HEK293 (cell line): ENCODE measurements at regions not wholly inside any gene's neighbourhood (a gene's known extent, or its start where the extent isn't known, plus 50 kb on each side); places are given as distances from the start of the nearest gene placed in this dataset.

ENCODE experiments used
- CTCF ChIA-PET: fragments of 350-600 bp; formaldehyde crosslinking; extraction: SDS; loops from one replicate; lab custom pipeline; 2021; ENCODE audit warnings: antibody characterized with exemption; lab: Yijun Ruan, JAX
- POLR2A ChIA-PET: fragments of 300-600 bp; formaldehyde crosslinking; extraction: SDS; loops from one replicate; lab custom pipeline; 2020; ENCODE audit warnings: antibody characterized with exemption, inconsistent platforms; lab: Yijun Ruan, JAX
- H3K27ac ChIP-seq: fragments of 200-500 bp; sonication (Bioruptor generic); 2 replicates; pipeline ENCODE4 v1.5.1; 2014; ENCODE audit warnings: low read depth, low read length, control low read depth, inconsistent platforms; ENCODE audit errors: extremely low read depth
- H3K36me3 ChIP-seq, 2 experiments: fragments of 200-500 bp in 1 of 2; sonication (Bioruptor generic) in 1 of 2; 1 replicate in 1 of 2; 2 replicates in 1 of 2; pipeline ENCODE4 v1.5.1; 2014 to 2017; ENCODE audit warnings: inconsistent platforms in 2 of 2, low read length in 2 of 2; ENCODE audit not compliant: control insufficient read depth in 2 of 2, insufficient read depth in 1 of 2
- H3K4me1 ChIP-seq: fragments of 200-500 bp; sonication (Bioruptor generic); 2 replicates; pipeline ENCODE4 v1.5.1; 2014; ENCODE audit warnings: mild to moderate bottlenecking, low read length, inconsistent platforms; ENCODE audit not compliant: control insufficient read depth, insufficient read depth
- H3K4me3 ChIP-seq: 2 replicates; pipeline ENCODE4 v1.5.1; 2011; ENCODE audit warnings: low read depth, mild to moderate bottlenecking, control low read depth, low read length, moderate library complexity
- H3K9me3 ChIP-seq: fragments of 200-500 bp; sonication (Bioruptor generic); 2 replicates; pipeline ENCODE4 v1.5.1; 2014; ENCODE audit warnings: low read depth, low read length, inconsistent platforms; ENCODE audit not compliant: control insufficient read depth, insufficient read depth
- OVOL3 ChIP-seq: fragments of 450-650 bp; formaldehyde crosslinking; IDR thresholded peaks from 2 replicates; pipeline ENCODE4 v1.5.1; 2016; ENCODE audit warnings: missing biosample characterization, missing genetic modification characterization
- RBAK ChIP-seq: fragments of 450-650 bp; formaldehyde crosslinking; IDR thresholded peaks from 2 replicates; pipeline ENCODE4 v1.5.1; 2016; ENCODE audit warnings: missing biosample characterization, missing genetic modification characterization
- TRIM28 ChIP-seq: IDR thresholded peaks from 2 replicates; pipeline ENCODE4 v1.6.1; 2011; ENCODE audit warnings: low read length, control low read depth, borderline replicate concordance
- YY1 ChIP-seq: fragments of 450-650 bp; formaldehyde crosslinking; IDR thresholded peaks from 2 replicates; pipeline ENCODE4 v1.5.1; 2018; ENCODE audit warnings: missing biosample characterization, missing genetic modification characterization
- YY2 ChIP-seq: fragments of 450-650 bp; formaldehyde crosslinking; IDR thresholded peaks from 2 replicates; pipeline ENCODE4 v1.5.1; 2016; ENCODE audit warnings: missing biosample characterization, missing genetic modification characterization
- ZFP3 ChIP-seq: fragments of 450-650 bp; formaldehyde crosslinking; IDR thresholded peaks from 2 replicates; pipeline ENCODE4 v1.5.1; 2016; ENCODE audit warnings: low read depth, missing biosample characterization, missing genetic modification characterization
- ZIC2 ChIP-seq: fragments of 450-650 bp; formaldehyde crosslinking; IDR thresholded peaks from 2 replicates; pipeline ENCODE4 v1.5.1; 2016; ENCODE audit warnings: missing biosample characterization, missing genetic modification characterization
- ZNF266 ChIP-seq: fragments of 450-650 bp; formaldehyde crosslinking; IDR thresholded peaks from 2 replicates; pipeline ENCODE4 v1.5.1; 2016; ENCODE audit warnings: missing biosample characterization, missing genetic modification characterization, low read depth
- ZNF37A ChIP-seq: fragments of 450-650 bp; IDR thresholded peaks from 2 replicates; pipeline ENCODE4 v1.5.1; 2018; ENCODE audit warnings: missing biosample characterization, missing genetic modification characterization
- ZNF529 ChIP-seq: fragments of 450-650 bp; formaldehyde crosslinking; IDR thresholded peaks from 2 replicates; pipeline ENCODE4 v1.5.1; 2017; ENCODE audit warnings: missing genetic modification characterization, missing biosample characterization; ENCODE audit not compliant: insufficient replicate concordance
- ZNF558 ChIP-seq: fragments of 450-650 bp; formaldehyde crosslinking; IDR thresholded peaks from 2 replicates; pipeline ENCODE4 v1.5.1; 2016; ENCODE audit warnings: missing biosample characterization, missing genetic modification characterization
- ZNF560 ChIP-seq: fragments of 450-650 bp; formaldehyde crosslinking; IDR thresholded peaks from 2 replicates; pipeline ENCODE4 v1.5.1; 2017; ENCODE audit warnings: missing biosample characterization, missing genetic modification characterization, borderline replicate concordance
- ZNF660 ChIP-seq: fragments of 450-650 bp; IDR thresholded peaks from 2 replicates; pipeline ENCODE4 v1.5.1; 2018; ENCODE audit warnings: missing biosample characterization, mild to moderate bottlenecking, missing genetic modification characterization
- TF ChIP-seq, protein P1 (sequence below): fragments of 450-650 bp; formaldehyde crosslinking; IDR thresholded peaks from 2 replicates; pipeline ENCODE4 v1.5.1; 2016; ENCODE audit warnings: missing biosample characterization, missing genetic modification characterization
- TF ChIP-seq, protein P2 (sequence below): fragments of 450-650 bp; formaldehyde crosslinking; IDR thresholded peaks from 2 replicates; pipeline ENCODE4 v1.5.1; 2016; ENCODE audit warnings: missing biosample characterization, missing genetic modification characterization, borderline replicate concordance
- TF ChIP-seq, protein P3 (sequence below): fragments of 450-650 bp; formaldehyde crosslinking; IDR thresholded peaks from 2 replicates; pipeline ENCODE4 v1.5.1; 2016; ENCODE audit warnings: missing biosample characterization, missing genetic modification characterization
- TF ChIP-seq, protein P4 (sequence below): fragments of 450-650 bp; formaldehyde crosslinking; IDR thresholded peaks from 2 replicates; pipeline ENCODE4 v1.5.1; 2016; ENCODE audit warnings: missing biosample characterization, missing genetic modification characterization, borderline replicate concordance
- TF ChIP-seq, protein P5 (sequence below): fragments of 450-650 bp; formaldehyde crosslinking; IDR thresholded peaks from 2 replicates; pipeline ENCODE4 v1.5.1; 2017; ENCODE audit warnings: missing biosample characterization, missing genetic modification characterization
- TF ChIP-seq, protein P6 (sequence below): fragments of 450-650 bp; formaldehyde crosslinking; IDR thresholded peaks from 2 replicates; pipeline ENCODE4 v1.5.1; 2016; ENCODE audit warnings: missing biosample characterization, missing genetic modification characterization
- TF ChIP-seq, protein P7 (sequence below): fragments of 450-650 bp; formaldehyde crosslinking; IDR thresholded peaks from 2 replicates; pipeline ENCODE4 v1.5.1; 2017; ENCODE audit warnings: missing biosample characterization, missing genetic modification characterization

DNA sequence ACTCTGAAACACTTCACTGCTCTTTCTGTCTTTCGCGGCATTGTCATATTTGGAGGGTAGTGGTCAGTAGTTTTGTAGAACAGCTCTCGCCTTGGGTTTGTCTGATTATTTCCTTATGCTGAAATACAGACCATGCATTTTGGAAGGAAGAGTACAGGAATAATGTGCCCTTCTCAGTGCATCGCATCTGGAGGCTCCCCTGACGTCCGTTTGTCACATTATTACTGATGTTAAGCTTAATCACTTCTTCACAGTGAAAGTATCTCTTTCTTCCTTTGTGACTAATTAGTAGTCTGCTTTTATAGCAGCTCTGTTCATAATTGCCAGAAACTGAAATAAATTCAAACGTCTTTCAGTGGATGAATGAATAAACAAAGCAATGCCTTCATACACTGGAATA, 85.7 kb upstream of the CXADR start:
- no peaks in the 10 kb centered on the region for H3K36me3 ChIP-seq
- ChIA-PET POLR2A (no interaction called here), CTCF (interaction anchor here (0.7 kb wide), 1 partner anchor 12 kb away, joined by 4 read pairs; no protein-coding TSS in a partner anchor)
- H3K4me3 ChIP-seq = no peak overlapping the region
- TF ChIP-seq ZIC2 (tag by site-specific recombination) = no peak
- TF ChIP-seq, protein P1, sequence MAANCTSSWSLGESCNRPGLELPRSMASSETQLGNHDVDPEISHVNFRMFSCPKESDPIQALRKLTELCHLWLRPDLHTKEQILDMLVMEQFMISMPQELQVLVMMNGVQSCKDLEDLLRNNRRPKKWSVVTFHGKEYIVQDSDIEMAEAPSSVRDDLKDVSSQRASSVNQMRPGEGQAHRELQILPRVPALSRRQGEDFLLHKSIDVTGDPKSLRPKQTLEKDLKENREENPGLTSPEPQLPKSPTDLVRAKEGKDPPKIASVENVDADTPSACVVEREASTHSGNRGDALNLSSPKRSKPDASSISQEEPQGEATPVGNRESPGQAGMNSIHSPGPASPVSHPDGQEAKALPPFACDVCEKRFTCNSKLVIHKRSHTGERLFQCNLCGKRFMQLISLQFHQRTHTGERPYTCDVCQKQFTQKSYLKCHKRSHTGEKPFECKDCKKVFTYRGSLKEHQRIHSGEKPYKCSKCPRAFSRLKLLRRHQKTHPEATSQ (tag by site-specific recombination) = no peak
- no peak for TF ChIP-seq TRIM28
- TF ChIP-seq ZNF558 = no peak
- no peak for TF ChIP-seq YY2 (tag by site-specific recombination)
- TF ChIP-seq ZNF37A = no peak
- TF ChIP-seq, protein P2, sequence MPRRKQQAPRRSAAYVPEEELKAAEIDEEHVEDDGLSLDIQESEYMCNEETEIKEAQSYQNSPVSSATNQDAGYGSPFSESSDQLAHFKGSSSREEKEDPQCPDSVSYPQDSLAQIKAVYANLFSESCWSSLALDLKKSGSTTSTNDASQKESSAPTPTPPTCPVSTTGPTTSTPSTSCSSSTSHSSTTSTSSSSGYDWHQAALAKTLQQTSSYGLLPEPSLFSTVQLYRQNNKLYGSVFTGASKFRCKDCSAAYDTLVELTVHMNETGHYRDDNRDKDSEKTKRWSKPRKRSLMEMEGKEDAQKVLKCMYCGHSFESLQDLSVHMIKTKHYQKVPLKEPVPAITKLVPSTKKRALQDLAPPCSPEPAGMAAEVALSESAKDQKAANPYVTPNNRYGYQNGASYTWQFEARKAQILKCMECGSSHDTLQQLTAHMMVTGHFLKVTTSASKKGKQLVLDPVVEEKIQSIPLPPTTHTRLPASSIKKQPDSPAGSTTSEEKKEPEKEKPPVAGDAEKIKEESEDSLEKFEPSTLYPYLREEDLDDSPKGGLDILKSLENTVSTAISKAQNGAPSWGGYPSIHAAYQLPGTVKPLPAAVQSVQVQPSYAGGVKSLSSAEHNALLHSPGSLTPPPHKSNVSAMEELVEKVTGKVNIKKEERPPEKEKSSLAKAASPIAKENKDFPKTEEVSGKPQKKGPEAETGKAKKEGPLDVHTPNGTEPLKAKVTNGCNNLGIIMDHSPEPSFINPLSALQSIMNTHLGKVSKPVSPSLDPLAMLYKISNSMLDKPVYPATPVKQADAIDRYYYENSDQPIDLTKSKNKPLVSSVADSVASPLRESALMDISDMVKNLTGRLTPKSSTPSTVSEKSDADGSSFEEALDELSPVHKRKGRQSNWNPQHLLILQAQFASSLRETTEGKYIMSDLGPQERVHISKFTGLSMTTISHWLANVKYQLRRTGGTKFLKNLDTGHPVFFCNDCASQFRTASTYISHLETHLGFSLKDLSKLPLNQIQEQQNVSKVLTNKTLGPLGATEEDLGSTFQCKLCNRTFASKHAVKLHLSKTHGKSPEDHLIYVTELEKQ (tag by site-specific recombination) = no peak
- TF ChIP-seq YY1 (tag by site-specific recombination) = no peak
- no peak for TF ChIP-seq ZNF560 (tag by site-specific recombination)
- TF ChIP-seq, protein P3, sequence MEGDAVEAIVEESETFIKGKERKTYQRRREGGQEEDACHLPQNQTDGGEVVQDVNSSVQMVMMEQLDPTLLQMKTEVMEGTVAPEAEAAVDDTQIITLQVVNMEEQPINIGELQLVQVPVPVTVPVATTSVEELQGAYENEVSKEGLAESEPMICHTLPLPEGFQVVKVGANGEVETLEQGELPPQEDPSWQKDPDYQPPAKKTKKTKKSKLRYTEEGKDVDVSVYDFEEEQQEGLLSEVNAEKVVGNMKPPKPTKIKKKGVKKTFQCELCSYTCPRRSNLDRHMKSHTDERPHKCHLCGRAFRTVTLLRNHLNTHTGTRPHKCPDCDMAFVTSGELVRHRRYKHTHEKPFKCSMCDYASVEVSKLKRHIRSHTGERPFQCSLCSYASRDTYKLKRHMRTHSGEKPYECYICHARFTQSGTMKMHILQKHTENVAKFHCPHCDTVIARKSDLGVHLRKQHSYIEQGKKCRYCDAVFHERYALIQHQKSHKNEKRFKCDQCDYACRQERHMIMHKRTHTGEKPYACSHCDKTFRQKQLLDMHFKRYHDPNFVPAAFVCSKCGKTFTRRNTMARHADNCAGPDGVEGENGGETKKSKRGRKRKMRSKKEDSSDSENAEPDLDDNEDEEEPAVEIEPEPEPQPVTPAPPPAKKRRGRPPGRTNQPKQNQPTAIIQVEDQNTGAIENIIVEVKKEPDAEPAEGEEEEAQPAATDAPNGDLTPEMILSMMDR (tag by site-specific recombination) = no peak
- TF ChIP-seq RBAK = no peak
- TF ChIP-seq, protein P4, sequence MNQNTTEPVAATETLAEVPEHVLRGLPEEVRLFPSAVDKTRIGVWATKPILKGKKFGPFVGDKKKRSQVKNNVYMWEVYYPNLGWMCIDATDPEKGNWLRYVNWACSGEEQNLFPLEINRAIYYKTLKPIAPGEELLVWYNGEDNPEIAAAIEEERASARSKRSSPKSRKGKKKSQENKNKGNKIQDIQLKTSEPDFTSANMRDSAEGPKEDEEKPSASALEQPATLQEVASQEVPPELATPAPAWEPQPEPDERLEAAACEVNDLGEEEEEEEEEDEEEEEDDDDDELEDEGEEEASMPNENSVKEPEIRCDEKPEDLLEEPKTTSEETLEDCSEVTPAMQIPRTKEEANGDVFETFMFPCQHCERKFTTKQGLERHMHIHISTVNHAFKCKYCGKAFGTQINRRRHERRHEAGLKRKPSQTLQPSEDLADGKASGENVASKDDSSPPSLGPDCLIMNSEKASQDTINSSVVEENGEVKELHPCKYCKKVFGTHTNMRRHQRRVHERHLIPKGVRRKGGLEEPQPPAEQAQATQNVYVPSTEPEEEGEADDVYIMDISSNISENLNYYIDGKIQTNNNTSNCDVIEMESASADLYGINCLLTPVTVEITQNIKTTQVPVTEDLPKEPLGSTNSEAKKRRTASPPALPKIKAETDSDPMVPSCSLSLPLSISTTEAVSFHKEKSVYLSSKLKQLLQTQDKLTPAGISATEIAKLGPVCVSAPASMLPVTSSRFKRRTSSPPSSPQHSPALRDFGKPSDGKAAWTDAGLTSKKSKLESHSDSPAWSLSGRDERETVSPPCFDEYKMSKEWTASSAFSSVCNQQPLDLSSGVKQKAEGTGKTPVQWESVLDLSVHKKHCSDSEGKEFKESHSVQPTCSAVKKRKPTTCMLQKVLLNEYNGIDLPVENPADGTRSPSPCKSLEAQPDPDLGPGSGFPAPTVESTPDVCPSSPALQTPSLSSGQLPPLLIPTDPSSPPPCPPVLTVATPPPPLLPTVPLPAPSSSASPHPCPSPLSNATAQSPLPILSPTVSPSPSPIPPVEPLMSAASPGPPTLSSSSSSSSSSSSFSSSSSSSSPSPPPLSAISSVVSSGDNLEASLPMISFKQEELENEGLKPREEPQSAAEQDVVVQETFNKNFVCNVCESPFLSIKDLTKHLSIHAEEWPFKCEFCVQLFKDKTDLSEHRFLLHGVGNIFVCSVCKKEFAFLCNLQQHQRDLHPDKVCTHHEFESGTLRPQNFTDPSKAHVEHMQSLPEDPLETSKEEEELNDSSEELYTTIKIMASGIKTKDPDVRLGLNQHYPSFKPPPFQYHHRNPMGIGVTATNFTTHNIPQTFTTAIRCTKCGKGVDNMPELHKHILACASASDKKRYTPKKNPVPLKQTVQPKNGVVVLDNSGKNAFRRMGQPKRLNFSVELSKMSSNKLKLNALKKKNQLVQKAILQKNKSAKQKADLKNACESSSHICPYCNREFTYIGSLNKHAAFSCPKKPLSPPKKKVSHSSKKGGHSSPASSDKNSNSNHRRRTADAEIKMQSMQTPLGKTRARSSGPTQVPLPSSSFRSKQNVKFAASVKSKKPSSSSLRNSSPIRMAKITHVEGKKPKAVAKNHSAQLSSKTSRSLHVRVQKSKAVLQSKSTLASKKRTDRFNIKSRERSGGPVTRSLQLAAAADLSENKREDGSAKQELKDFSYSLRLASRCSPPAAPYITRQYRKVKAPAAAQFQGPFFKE (tag by site-specific recombination) = no peak
- TF ChIP-seq ZNF529 (tag by site-specific recombination) = no peak
- TF ChIP-seq, protein P5, sequence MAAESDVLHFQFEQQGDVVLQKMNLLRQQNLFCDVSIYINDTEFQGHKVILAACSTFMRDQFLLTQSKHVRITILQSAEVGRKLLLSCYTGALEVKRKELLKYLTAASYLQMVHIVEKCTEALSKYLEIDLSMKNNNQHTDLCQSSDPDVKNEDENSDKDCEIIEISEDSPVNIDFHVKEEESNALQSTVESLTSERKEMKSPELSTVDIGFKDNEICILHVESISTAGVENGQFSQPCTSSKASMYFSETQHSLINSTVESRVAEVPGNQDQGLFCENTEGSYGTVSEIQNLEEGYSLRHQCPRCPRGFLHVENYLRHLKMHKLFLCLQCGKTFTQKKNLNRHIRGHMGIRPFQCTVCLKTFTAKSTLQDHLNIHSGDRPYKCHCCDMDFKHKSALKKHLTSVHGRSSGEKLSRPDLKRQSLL (tag by site-specific recombination) = no peak
- TF ChIP-seq, protein P6, sequence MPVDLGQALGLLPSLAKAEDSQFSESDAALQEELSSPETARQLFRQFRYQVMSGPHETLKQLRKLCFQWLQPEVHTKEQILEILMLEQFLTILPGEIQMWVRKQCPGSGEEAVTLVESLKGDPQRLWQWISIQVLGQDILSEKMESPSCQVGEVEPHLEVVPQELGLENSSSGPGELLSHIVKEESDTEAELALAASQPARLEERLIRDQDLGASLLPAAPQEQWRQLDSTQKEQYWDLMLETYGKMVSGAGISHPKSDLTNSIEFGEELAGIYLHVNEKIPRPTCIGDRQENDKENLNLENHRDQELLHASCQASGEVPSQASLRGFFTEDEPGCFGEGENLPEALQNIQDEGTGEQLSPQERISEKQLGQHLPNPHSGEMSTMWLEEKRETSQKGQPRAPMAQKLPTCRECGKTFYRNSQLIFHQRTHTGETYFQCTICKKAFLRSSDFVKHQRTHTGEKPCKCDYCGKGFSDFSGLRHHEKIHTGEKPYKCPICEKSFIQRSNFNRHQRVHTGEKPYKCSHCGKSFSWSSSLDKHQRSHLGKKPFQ = no peak
- no peak for TF ChIP-seq ZFP3
- TF ChIP-seq OVOL3 (tag by site-specific recombination) = no peak
- no peak for TF ChIP-seq ZNF266
- no peak for TF ChIP-seq ZNF660 (tag by site-specific recombination)
- TF ChIP-seq, protein P7, sequence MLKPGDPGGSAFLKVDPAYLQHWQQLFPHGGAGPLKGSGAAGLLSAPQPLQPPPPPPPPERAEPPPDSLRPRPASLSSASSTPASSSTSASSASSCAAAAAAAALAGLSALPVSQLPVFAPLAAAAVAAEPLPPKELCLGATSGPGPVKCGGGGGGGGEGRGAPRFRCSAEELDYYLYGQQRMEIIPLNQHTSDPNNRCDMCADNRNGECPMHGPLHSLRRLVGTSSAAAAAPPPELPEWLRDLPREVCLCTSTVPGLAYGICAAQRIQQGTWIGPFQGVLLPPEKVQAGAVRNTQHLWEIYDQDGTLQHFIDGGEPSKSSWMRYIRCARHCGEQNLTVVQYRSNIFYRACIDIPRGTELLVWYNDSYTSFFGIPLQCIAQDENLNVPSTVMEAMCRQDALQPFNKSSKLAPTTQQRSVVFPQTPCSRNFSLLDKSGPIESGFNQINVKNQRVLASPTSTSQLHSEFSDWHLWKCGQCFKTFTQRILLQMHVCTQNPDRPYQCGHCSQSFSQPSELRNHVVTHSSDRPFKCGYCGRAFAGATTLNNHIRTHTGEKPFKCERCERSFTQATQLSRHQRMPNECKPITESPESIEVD (tag by site-specific recombination) = no peak
- no peaks in the 10 kb centered on the region for H3K9me3 ChIP-seq
- H3K4me1 ChIP-seq = no peaks in the 10 kb centered on the region
- no peak overlapping the region for H3K27ac ChIP-seq
